Fibroblast of upper back skin (primary cell): ENCODE measurements at regions not wholly inside any gene's neighbourhood (a gene's known extent, or its start where the extent isn't known, plus 50 kb on each side); places are given as distances from the start of the nearest gene placed in this dataset.
"Not testable (repeated sequence)": the region's sequence is repeated elsewhere in the genome, so short reads cannot be mapped to it uniquely, and the experiment has no call there.

ENCODE experiments used
- DNase-seq: peaks from one replicate; pipeline ENCODE4 v3.0.0-alpha.2; 2013

DNA sequence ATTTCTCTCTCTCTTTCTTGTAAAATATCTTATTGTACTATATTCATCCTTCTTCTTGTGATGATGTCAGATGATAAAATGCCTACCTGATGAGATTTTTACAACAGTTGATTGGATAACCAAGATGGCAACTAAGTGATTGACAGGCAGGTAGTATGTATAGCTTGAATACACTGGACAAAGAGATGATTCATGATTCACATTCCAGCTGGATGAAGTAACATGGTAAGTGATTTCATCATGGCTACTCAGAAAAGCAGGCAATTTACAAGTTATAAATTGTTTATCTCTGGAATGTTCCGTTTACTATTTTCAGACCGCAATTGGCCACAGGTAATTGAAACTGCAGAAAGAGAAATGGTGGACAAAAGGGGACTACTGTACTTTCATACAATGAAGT lies 1471.7 kb upstream of the C9orf72 start:
- DNase-seq, result peak; percentile 9

DNA sequence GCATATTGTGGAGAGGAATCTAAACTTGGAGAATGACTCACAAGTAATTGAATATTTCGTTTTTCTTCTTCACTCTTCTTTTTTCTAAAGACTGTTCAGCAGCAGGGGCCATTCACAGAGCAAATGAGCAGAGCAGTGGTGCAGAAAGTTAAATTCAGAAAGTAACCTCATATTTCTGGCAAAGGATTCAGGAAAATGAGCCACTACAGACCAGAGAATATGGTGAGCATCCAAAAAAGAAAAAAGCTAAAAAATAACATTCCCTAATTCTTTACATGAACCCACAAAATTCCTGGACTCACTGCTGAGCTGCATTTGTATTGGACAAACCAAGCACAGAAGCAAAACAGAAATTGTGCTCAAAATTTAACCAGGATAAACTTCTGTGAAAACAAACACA lies 1486.8 kb upstream of the C9orf72 start:
- DNase-seq, result peak; percentile 20

DNA sequence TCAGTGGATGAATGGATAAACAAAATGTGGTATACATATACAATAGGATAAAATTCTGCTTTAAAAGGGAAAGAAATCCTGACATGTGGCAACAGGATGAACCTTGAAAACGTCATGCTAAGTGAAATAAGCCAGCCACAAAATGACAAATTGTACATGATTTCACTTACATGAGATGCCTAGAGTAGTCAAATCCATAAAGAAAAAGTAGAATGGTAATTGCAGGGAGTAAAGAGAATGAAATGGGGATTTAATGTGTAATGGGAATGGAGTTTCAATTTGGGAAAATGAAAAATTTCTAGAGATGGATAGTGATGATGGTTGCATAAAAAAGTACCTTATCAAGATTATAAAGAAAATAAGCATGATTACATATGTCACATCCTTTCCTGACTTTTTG lies 1489.2 kb upstream of the C9orf72 start:
- DNase-seq, result no peak

DNA sequence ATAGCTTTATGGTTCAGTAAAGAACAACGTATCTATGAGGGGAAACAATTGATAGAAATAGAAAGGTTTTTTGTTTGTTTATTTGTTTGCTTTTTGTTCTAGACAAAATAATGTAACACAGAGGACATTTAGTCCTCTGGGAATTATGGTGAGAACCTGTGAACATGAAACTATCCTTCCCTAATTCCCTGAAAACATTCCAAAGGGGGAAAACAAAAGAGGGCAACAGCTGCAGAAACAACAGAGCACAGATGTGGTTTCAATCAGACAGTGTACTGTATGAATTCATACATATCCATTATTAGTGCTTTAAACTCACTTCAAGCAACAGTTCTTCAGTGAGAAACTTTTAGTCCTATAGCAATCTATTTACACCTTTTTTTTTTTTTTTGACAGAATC lies 1489.8 kb upstream of the C9orf72 start:
- DNase-seq, result no peak

DNA sequence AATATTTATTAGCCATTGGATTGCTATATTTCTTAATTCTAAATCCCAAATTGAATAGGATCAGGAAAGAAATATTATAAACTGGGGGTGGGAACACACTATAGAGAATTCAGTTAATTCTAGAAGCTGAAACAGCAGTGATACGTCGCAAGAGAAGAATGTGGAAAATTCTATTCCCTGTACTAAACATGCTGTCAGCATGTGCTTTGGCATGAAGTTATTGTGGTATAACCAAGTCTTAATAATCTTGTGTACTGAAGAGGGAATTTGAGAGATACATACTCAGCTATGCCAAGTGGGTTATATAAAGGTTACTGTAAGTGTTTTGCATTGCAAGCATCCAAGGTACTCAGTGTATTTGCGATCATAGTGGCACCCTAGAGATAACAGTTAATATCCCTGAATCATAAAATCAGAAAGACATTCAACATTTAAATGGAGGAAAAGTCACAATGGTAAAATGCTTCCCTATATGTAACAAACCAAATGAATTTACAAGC lies 1492.9 kb upstream of the C9orf72 start:
- DNase-seq, result peak; percentile 22

DNA sequence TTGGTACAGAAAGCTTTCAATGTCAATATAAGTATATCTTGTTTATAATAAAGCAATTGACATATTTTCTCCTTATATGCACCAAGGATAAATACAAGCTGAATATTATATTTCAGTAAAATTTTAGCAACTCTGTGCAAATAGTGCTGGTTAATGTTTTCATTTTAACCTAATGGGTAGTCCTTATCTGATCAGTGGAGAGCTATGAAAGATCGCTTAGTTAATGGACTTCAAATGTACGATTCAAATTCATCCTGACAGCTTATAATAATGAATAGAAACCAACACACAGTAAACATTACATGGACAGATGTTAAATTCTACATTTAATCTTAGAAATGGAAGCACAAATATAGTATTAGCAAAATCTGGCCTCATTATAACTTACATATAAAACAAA lies 1495.2 kb upstream of the C9orf72 start:
- no peak for DNase-seq

DNA sequence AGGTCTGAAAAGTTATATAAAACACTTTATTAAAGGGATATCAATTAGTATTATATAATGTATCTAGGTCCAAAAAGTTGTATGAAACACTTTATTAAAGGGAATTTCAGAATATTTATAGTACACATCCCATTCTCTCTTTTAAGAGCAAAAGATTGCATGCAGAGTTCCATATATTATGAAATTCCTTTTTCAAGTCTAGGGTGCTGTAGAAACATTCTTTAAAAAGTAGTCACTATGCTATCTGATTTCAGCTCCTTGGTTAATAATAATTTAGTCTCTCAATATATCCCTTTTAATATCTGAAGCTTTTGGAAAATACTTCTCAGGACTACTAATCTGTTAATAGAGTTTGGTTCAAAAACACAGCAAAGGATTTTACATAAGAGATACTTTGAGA lies 1496.1 kb upstream of the C9orf72 start:
- peak; percentile 19 for DNase-seq

DNA sequence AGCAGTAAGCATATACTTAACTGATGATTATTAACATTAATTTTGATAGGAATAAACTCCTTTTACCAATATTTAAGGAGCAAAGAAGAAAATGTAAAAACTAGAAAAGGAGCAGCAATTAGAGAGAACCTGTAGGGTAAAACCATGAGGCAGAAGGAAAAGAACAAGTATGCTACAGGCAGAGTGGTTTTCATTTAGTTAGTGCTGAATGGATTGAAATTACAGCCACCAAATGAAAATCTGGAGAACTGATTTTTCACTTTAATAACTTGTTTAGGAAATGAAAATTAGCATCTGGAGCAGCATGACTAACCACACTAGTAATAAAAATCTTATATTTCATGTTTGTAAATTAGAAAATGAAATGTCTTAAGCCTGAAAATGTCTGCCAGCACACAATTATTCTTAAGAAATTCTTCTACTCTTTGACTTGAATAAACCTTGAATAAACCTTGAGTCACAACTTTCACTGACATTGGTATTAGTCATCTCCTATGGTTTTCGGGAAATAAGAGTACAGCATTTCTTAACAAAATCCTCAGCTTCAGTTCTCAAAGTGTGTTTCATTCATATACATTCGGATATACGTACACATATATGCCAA lies 1504.9 kb upstream of the C9orf72 start:
- DNase-seq, result peak; percentile 64

DNA sequence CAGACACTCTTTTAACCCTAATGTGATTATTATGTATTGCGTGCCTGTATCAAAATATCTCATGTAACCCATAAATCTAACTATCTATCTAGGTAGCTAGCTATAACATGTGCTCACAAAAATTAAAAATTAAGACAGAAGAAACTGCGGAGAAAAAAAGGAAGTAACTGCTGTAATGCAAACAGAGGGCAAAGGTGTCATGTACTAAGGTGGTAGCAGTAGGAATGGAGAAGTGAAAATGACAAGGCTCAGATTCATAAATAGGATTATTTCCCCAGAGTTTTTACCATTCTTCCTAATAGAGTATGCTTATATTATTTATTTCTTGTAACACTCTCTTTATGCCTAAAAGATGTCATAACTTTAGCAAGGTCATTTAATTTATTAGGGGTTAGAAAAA lies 1527.5 kb upstream of the C9orf72 start:
- no peak for DNase-seq

DNA sequence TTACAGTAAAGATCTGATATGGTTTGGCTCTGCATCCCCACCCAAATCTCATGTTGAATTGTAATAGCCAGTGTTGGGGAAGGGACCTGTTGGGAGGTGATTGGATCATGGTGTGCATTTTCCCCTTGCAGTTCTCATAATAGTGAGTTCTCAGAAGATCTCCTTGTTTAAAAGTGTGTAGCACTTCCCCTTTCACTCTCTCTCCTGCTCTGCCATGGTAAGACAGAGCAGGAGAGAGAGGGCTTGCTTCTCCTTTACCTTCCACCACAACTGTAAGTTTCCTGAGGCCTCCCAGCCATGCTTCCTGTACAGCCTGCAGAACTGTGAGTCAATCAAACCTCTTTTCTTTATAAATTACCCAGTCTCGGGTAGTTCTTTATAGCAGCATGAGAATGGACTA lies 1530.9 kb upstream of the C9orf72 start:
- not testable (repeated sequence) for DNase-seq

DNA sequence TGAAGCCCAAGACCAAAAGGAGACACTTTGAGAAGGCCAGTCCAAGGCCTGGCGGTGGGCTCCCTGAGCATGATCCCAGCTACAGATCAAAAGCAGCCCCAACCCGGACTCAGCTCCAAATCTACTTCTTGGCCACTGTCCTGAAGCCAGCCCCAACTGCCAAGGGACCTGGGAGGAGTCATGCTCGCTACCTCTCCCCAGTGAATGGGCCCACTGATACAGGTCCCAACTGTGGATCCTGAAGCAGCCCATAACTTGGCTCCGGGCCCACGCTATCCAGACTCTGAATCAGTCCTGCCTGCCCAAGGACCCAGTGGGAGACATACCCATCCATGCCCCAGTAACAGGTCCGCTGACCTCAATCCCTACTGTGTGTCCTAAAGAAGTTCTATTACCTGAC lies 1545.3 kb upstream of the C9orf72 start:
- DNase-seq, result no peak

DNA sequence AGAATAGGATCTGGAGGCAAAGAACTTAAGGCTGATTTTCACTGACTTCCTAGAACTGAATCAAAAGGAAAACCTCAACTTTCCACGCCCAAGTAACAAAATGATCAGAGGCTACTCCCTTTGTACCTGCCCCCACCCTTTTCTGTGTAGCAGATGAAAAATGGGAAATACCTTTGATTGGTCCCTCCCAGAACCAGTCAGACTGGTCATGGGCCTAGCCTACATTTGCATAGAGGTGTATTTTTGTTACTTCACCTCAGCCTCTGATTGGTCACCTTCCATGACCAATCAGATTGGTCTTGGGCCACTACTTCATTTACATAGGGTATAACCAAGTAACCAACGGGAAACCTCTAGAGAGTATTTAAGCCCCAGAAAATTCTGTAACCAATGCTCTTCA lies 1553.5 kb upstream of the C9orf72 start:
- no peak for DNase-seq

DNA sequence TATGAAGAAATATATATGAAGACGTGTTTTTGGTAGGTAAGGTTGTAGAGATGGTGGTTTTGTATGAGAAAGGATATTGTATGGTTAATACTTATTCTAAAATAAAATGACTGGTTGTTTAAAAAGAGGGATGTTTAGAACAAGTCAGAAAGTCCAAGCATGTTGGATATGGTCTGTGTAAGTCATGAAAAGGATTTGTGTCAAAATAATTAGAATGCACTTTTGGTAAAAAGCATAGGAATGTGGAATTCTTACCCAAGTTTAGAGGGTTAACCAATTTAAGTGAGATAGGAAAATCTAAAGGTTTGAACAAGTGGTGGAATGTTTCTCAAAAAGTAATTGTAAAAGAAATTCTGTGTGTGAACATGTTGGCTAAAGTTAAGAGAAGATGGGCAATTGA lies 1556.5 kb upstream of the C9orf72 start:
- DNase-seq, result no peak

DNA sequence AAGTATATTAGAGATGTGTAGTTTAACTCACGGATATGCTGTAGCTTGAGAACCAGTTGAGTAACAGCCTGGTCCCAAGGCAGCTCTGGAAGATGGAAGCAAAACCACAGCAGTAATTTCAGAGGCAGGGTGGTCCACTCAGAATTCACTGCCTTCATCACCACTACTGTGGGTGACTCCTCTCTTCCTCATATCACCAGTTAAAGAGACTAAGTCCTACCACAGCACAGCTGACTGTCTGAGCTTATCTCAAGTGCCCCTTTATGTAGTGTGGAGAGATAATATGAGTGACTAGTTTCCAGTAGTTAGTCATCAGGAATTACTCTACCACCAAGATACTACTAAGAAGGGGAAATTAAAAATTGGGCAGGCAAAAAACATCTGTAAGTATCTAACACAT lies 1571.2 kb upstream of the C9orf72 start:
- no peak for DNase-seq

DNA sequence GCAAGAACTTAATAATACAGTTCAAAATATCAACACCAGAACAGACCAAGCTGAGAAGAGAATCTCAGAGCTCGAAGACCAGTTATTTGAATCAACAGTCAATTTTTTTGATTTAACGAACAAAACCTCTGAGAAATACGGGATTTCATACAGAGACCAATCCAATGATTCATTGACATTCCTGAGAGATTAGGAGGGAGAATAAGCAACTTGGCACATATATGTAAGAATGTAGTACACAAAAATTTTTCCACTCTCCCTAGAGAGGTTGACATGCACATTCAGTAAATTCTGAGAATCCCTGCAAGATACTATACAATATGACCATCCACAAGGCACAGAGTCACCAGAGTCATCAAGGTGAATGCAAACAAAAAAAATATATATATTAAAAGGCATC lies 1577.3 kb upstream of the C9orf72 start:
- DNase-seq, result peak; percentile 42

DNA sequence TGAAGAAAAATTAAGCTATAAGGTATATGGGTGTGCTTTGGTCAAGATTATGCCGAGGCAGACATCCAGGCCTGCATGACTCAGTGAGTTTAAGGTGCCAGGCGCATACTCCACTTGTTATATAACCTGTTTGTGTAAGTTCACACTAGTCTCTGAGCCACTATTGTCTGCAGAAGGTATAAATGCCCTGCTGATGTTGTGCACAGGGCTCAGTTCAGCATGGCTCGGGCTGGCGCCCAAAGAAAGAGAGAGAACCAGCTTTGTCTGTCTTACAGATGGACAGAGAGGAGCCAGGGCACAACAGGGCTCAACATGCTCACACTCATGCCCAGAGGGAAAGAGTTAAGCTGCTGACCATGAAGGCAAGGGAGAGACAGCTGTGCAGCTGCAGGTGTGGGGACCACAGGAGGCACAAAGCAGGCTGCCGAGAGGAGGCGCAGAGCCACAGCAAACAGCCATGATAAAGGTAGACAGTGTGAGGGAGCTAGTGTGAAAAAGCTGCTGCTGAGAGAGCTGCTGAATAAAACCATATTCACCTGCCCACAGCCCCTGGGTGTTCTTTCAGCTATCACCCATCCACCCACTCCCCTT lies 1587.6 kb upstream of the C9orf72 start:
- DNase-seq, result no peak

DNA sequence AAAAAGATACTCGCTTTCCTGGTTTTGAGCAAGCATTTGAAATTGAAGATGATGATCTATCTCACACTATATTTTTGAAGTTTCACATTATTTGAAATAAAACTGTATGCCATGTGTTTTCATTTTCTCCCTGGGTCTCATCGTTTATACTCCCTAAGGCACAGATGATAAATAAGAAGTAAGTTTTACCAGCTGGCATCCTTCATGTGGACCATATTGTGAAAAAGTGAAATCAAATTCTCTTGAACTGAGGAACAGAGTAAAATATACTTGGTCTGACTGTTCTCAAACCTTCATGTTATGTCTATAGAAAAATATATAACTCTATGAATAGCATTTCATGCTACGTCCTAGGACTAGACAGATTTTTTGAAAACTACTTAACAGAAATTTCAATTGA lies 1600.9 kb upstream of the C9orf72 start:
- no peak for DNase-seq

DNA sequence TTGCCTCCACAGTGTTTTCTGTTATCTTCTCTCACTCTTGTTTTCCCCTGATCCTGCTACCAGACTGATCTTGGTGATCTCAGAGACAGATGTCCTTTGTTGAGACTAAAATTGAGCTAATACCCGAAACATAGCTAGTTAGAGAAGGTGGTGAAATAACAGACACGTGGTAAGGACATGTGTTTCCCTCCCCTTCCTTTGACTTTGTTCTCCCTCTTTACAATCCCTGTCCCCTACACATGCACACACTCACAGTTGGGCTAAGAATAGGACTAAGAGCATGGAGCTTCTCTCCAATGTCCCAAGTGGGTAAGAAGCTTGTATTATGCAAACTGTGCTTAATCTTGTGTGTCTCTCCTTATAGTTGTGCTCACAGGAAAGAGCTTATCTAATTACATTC lies 1603.0 kb upstream of the C9orf72 start:
- DNase-seq, result no peak

DNA sequence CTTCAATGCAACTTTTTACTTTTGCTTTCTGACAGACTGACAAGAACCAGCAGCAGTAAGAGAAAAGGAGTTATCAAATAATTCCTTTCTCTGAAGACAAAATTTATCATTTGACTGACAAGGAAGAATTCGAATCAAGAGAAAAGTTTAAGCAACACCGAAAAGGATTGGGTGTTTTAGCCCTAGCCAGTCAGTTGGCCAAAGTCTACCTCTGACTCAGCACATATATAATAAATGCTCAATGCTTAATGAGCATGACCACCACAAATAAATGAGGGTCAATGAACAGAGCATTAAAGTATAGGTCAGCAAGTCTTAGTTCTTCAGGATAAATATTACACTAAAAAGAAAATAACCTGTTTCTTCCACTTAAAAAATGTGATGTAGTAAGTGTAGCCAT lies 1603.5 kb upstream of the C9orf72 start:
- no peak for DNase-seq

DNA sequence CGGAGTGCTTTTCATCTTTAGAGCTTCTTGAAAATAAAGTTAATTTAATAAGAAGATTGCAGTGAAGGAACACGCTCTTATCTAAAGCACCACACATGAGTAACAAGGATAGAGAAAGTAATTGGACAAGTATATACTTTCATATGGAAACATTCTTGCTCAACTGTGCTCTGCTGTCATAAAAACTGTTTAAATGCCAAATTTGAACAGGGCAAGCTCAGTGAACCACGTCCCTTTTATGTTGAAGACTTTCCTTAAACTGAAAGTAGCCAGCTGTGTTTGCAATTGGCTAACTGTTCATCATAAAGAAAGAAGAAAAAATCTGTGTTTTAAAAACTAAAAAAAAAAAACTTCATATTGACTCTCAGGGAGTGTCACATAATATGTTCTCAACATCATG lies 1610.7 kb upstream of the C9orf72 start:
- DNase-seq, result no peak

DNA sequence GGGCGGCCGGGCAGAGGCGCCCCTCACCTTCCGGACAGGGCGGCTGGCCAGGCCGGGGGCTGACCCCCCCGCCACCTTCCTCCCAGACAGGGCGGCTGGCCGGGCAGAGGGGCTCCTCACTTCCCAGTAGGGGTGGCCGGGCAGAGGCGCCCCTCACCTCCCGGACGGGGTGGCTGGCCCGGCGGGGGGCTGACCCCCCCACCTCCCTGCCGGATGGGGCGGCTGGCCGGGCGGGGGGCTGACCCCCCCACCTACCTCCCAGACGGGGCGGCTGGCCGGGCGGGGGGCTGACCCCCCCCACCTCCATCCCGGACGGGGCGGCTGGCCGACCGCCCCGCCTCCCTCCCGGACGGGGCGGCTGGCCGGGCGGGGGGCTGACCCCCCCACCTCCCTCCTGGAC lies 1615.5 kb upstream of the C9orf72 start:
- DNase-seq, result not testable (repeated sequence)

DNA sequence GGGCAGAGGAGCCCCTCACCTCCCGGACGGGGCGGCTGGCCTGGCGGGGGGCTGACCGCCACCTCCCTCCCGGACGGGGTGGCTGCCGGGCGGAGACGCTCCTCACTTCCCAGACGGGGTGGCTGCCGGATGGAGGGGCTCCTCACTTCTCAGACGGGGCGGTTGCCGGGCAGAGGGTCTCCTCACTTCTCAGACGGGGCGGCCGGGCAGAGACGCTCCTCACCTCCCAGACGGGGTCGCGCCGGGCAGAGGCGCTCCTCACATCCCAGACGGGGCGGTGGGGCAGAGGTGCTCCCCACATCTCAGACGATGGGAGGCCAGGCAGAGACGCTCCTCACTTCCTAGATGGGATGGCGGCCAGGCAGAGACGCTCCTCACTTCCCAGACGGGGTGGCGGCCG lies 1615.9 kb upstream of the C9orf72 start:
- DNase-seq, result not testable (repeated sequence)

DNA sequence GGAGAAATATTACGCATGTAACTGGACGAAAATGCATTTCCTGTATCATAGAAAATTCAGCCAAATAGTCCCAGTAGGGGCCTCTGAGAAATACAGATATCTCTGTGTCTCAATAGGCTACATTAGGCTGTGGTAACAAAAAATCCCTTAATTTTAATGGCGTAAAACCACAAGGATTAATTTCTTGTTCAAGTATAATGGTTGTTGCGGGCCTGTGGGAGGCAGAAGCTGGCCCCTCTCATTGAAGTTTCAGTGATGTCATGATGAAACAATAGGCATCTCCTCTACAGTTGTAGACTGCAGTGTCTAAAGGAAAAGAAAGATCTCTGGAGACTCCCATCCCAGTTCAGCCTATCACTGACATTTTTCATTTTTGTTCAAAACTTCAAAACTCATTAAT lies 1625.6 kb upstream of the C9orf72 start:
- no peak for DNase-seq

DNA sequence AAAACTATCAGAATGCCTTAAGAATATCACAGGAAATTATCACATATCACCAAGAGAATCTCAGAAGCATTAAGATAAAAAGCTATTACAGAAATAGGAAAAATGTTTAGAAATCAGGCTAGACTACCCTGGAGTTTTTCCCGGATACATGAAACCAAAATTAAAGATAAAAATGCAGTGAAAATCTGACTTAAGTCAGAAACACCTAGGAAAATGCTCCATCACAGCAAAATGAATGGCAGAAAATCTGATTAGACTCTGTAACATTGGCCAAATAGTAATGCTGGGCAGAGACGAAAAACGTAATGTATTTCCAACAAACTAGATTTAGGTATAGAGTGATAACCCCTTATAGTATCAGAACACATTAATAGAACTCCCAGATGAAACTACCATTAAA lies 1626.7 kb upstream of the C9orf72 start:
- no peak for DNase-seq

DNA sequence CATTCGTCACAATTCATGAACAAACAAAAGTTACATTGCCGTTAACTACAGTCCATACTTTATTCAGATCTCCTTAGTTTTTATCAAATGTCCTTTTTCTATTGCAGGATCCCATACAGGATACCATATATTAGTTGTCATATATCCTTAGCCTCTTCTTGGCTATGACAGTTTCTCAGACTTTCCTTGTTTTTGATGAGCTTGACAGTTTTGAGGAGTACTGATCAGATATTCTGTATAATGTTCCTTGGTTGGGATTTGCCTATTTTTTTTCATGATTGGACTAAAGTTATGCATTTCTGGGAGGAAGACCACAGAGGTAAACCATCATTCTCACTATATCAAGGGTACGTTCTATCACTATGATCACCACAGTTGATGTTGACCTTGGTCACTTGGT lies 1627.4 kb upstream of the C9orf72 start:
- DNase-seq, result no peak
